ENCODE measurements at regions not wholly inside any gene's neighbourhood (a gene's known extent, or its start where the extent isn't known, plus 50 kb on each side); places are given as distances from the start of the nearest gene placed in this dataset.

DNA sequence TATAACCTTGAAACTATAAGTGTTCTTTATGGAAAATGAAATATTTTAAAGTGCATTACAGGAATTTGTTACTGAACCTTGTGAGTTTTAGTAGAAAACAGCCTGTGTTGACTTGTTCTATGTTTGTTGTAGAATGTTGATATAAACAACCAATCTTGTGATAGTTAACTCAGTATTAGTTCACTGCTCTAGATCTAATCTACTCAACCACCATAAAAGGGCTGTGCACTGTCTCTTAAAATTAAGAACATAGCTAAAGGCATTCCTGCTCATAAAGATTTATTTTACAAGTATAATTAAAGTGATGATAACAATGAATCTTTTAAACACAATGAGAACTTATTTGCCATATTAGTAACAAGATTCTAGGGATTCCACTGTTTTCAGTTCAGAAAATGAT, 110.5 kb upstream of the KLF7 start:
- TF ChIP-seq CTCF (IDR thresholded peaks at IDR 0.05; ENCODE audit: poor library complexity) (no peak), EZH2 (IDR thresholded peaks at IDR 0.05; ENCODE audit: borderline replicate concordance) (no peak)
